H9 (cell line): ENCODE measurements at regions not wholly inside any gene's neighbourhood (a gene's known extent, or its start where the extent isn't known, plus 50 kb on each side); places are given as distances from the start of the nearest gene placed in this dataset.

Experiments used
- DNase-seq: peaks from one replicate; pipeline ENCODE4 v3.0.0-alpha.2; 2017
- H2AFZ ChIP-seq: one replicate; pipeline ENCODE4 v1.6.1; 2013; ENCODE audit warnings: mild to moderate bottlenecking, low read length, control low read depth, moderate library complexity
- H2AK5ac ChIP-seq: 2 replicates; pipeline ENCODE4 v1.6.1; 2013; ENCODE audit warnings: low read length, control low read depth, mixed read lengths; ENCODE audit not compliant: insufficient read length
- H2BK120ac ChIP-seq: one replicate; pipeline ENCODE4 v1.6.1; 2013; ENCODE audit warnings: low read depth, mild to moderate bottlenecking, low read length, control low read depth, inconsistent platforms; ENCODE audit not compliant: poor library complexity, severe bottlenecking
- H2BK12ac ChIP-seq: 2 replicates; pipeline ENCODE4 v1.6.1; 2013; ENCODE audit warnings: low read length, control low read depth, mixed read lengths, low read depth; ENCODE audit not compliant: insufficient read length
- H2BK15ac ChIP-seq: 2 replicates; pipeline ENCODE4 v1.6.1; 2013; ENCODE audit warnings: low read depth, low read length, control low read depth
- H2BK20ac ChIP-seq: one replicate; pipeline ENCODE4 v1.6.1; 2013; ENCODE audit warnings: low read depth, mild to moderate bottlenecking, low read length, control low read depth, inconsistent platforms; ENCODE audit not compliant: poor library complexity, severe bottlenecking
- H2BK5ac ChIP-seq: 2 replicates; pipeline ENCODE4 v1.6.1; 2013; ENCODE audit warnings: low read length, control low read depth, mixed read lengths; ENCODE audit not compliant: insufficient read length
- H3K14ac ChIP-seq: 2 replicates; pipeline ENCODE4 v1.6.1; 2013; ENCODE audit warnings: low read length, control low read depth; ENCODE audit not compliant: insufficient read depth
- H3K18ac ChIP-seq: 2 replicates; pipeline ENCODE4 v1.6.1; 2013; ENCODE audit warnings: low read depth, mild to moderate bottlenecking, mixed read lengths, low read length, control low read depth; ENCODE audit not compliant: insufficient read length
- H3K23ac ChIP-seq: 2 replicates; pipeline ENCODE4 v1.6.1; 2013; ENCODE audit warnings: low read length, control low read depth, mixed read lengths, low read depth; ENCODE audit not compliant: insufficient read length
- H3K23me2 ChIP-seq: 2 replicates; pipeline ENCODE4 v1.6.1; 2013; ENCODE audit warnings: low read depth, mild to moderate bottlenecking, mixed read lengths, low read length, control low read depth; ENCODE audit not compliant: insufficient read length, poor library complexity, severe bottlenecking
- H3K27ac ChIP-seq: 2 replicates; pipeline ENCODE4 v1.5.1; 2013; ENCODE audit warnings: low read length, control low read depth, mixed read lengths, low read depth; ENCODE audit not compliant: insufficient read length
- H3K27me3 ChIP-seq: 2 replicates; pipeline ENCODE4 v1.6.1; 2013; ENCODE audit warnings: low read length, control low read depth, inconsistent platforms; ENCODE audit not compliant: insufficient read depth
- H3K4ac ChIP-seq: 2 replicates; pipeline ENCODE4 v1.6.1; 2013; ENCODE audit warnings: low read depth, mild to moderate bottlenecking, control low read depth, inconsistent platforms, low read length, moderate library complexity
- H3K4me1 ChIP-seq: 2 replicates; pipeline ENCODE4 v1.6.1; 2013; ENCODE audit warnings: low read length, control low read depth, inconsistent platforms; ENCODE audit not compliant: insufficient read depth
- H3K4me2 ChIP-seq: 2 replicates; pipeline ENCODE4 v1.6.1; 2013; ENCODE audit warnings: low read length, control low read depth, mixed read lengths; ENCODE audit not compliant: insufficient read length, insufficient read depth
- H3K56ac ChIP-seq: 2 replicates; pipeline ENCODE4 v1.6.1; 2013; ENCODE audit warnings: low read depth, mild to moderate bottlenecking, mixed read lengths, low read length, control low read depth; ENCODE audit not compliant: insufficient read length
- H3K79me1 ChIP-seq: 2 replicates; pipeline ENCODE4 v1.6.1; 2013; ENCODE audit warnings: low read depth, mild to moderate bottlenecking, moderate library complexity, low read length, control low read depth, inconsistent platforms; ENCODE audit not compliant: insufficient read depth, poor library complexity, severe bottlenecking
- H3K79me2 ChIP-seq: 2 replicates; pipeline ENCODE4 v1.6.1; 2013; ENCODE audit warnings: low read length, control low read depth, inconsistent platforms; ENCODE audit not compliant: insufficient read depth
- H3K9ac ChIP-seq: 2 replicates; pipeline ENCODE4 v1.6.1; 2013; ENCODE audit warnings: low read length, control low read depth, mixed read lengths; ENCODE audit not compliant: insufficient read length; ENCODE audit errors: extremely low read depth
- H3K9me3 ChIP-seq: one replicate; pipeline ENCODE4 v1.6.1; 2013; ENCODE audit warnings: low read depth, low read length, inconsistent platforms; ENCODE audit not compliant: control insufficient read depth
- H3T11ph ChIP-seq: one replicate; pipeline ENCODE4 v1.6.1; 2013; ENCODE audit warnings: mild to moderate bottlenecking, low read length, control low read depth, inconsistent platforms
- H4K20me1 ChIP-seq: one replicate; pipeline ENCODE4 v1.6.1; 2013; ENCODE audit not compliant: control insufficient read depth, insufficient read length, insufficient read depth
- H4K5ac ChIP-seq: 2 replicates; pipeline ENCODE4 v1.6.1; 2013; ENCODE audit warnings: low read depth, mild to moderate bottlenecking, mixed read lengths, low read length, control low read depth; ENCODE audit not compliant: insufficient read length
- H4K8ac ChIP-seq: replicated peaks from 2 replicates; pipeline ENCODE4 v1.6.1; 2013; ENCODE audit warnings: low read length, control low read depth, mixed read lengths, low read depth; ENCODE audit not compliant: insufficient read length
- H4K91ac ChIP-seq: 2 replicates; pipeline ENCODE4 v1.6.1; 2013; ENCODE audit warnings: low read depth, mild to moderate bottlenecking, moderate library complexity, mixed read lengths, low read length, control low read depth; ENCODE audit not compliant: insufficient read length
- H3K27ac Mint-ChIP-seq, 3 experiments: 2 replicates in 2 of 3; 3 replicates in 1 of 3; pipeline ENCODE4 v1.8.0; 2020 to 2021; ENCODE audit warnings: mixed read lengths in 3 of 3, mild to moderate bottlenecking in 1 of 3, moderate library complexity in 1 of 3
- H3K27me3 Mint-ChIP-seq: 2 replicates; pipeline ENCODE4 v1.8.0; 2021; ENCODE audit warnings: low read depth, mild to moderate bottlenecking, moderate library complexity, mixed read lengths
- H3K36me3 Mint-ChIP-seq, 3 experiments: 2 replicates in 2 of 3; 3 replicates in 1 of 3; pipeline ENCODE4 v1.8.0; 2020 to 2021; ENCODE audit warnings: low read depth in 3 of 3, mixed read lengths in 3 of 3; ENCODE audit not compliant: insufficient read depth in 1 of 3
- H3K4me1 Mint-ChIP-seq, 2 experiments: 2 replicates each; pipeline ENCODE4 v1.8.0; 2020; ENCODE audit warnings: mixed read lengths in 2 of 2
- H3K4me3 Mint-ChIP-seq, 2 experiments: 2 replicates in 1 of 2; 3 replicates in 1 of 2; pipeline ENCODE4 v1.8.0; 2020 to 2021; ENCODE audit warnings: mild to moderate bottlenecking in 2 of 2, mixed read lengths in 2 of 2, moderate library complexity in 1 of 2
- H3K9me3 Mint-ChIP-seq, 2 experiments: 2 replicates in 1 of 2; 3 replicates in 1 of 2; pipeline ENCODE4 v1.8.0; 2020; ENCODE audit warnings: mild to moderate bottlenecking in 2 of 2, mixed read lengths in 2 of 2, moderate library complexity in 1 of 2
- WGBS: extraction: QIAGEN DNeasy Blood & Tissue Kit; methylation state at CpG from one replicate; pipeline ENCODE4 v1.1.7; 2013; ENCODE audit warnings: missing lambda C conversion rate, low lambda C conversion rate, mixed read lengths; ENCODE audit not compliant: insufficient read length; ENCODE audit errors: extremely low coverage; 5-methylcytosine and 5-hydroxymethylcytosine counted together
- TF ChIP-seq, protein P1 (sequence below): fragments of 200-600 bp; sonication (generic); conservative IDR thresholded peaks from 3 replicates; pipeline ENCODE4 v1.8.0; 2021; ENCODE audit warnings: antibody characterized with exemption, mild to moderate bottlenecking

- Mint-ChIP-seq H3K36me3 (no peaks in the 10 kb centered on the region), H3K27me3 (no peaks in the 10 kb centered on the region; the same call in 1 of the 2 replicates), H3K4me3 (no peak overlapping the region), H3K9me3 (no peaks in the 10 kb centered on the region), H3K4me1 (peaks cover 47 to 55% of the 10 kb centered on the region in 2 experiments), H3K27ac (no peak overlapping the region; a peak in 1 of 7 replicates)
- Histone ChIP-seq H3K27me3 (no peaks in the 10 kb centered on the region), H4K91ac (no peak overlapping the region), H4K5ac (no peak overlapping the region), H3K4me1 (peaks cover 13% of the 10 kb centered on the region; the same call in 1 of the 2 replicates), H3K18ac (no peak overlapping the region), H3K14ac (no peak overlapping the region), H2BK20ac (no peak overlapping the region), H3T11ph (no peak overlapping the region), H4K20me1 (no peaks in the 10 kb centered on the region), H3K9ac (no peak overlapping the region), H3K56ac (no peak overlapping the region), H3K23me2 (no peaks in the 10 kb centered on the region), H2BK120ac (no peak overlapping the region), H3K79me2 (no peaks in the 10 kb centered on the region), H3K9me3 (no peaks in the 10 kb centered on the region), H3K4ac (no peak overlapping the region), H2AFZ (no peak overlapping the region), H3K27ac (no peak overlapping the region), H2AK5ac (no peak overlapping the region), H4K8ac (no peak overlapping the region), H3K4me2 (no peak overlapping the region), H2BK15ac (no peak overlapping the region), H2BK12ac (no peak overlapping the region), H2BK5ac (no peak overlapping the region), H3K23ac (no peak overlapping the region), H3K79me1 (no peaks in the 10 kb centered on the region)
- TF ChIP-seq, protein P1, sequence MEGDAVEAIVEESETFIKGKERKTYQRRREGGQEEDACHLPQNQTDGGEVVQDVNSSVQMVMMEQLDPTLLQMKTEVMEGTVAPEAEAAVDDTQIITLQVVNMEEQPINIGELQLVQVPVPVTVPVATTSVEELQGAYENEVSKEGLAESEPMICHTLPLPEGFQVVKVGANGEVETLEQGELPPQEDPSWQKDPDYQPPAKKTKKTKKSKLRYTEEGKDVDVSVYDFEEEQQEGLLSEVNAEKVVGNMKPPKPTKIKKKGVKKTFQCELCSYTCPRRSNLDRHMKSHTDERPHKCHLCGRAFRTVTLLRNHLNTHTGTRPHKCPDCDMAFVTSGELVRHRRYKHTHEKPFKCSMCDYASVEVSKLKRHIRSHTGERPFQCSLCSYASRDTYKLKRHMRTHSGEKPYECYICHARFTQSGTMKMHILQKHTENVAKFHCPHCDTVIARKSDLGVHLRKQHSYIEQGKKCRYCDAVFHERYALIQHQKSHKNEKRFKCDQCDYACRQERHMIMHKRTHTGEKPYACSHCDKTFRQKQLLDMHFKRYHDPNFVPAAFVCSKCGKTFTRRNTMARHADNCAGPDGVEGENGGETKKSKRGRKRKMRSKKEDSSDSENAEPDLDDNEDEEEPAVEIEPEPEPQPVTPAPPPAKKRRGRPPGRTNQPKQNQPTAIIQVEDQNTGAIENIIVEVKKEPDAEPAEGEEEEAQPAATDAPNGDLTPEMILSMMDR, result no peak
- no CpG with 5 or more reads among the region's 8 CpGs for WGBS
- DNase-seq, result no peak
These were observed 195.6 kb upstream of the KRR1 start for GRCh38 chr12:75706786-75707605.
